ENCODE measurements at regions not wholly inside any gene's neighbourhood (a gene's known extent, or its start where the extent isn't known, plus 50 kb on each side); places are given as distances from the start of the nearest gene placed in this dataset.
A peak's percentile ranks its signal among the peaks of the same experiment; 100 is the strongest.

- TF ChIP-seq JUND (IDR thresholded peaks at IDR 0.05; ENCODE audit: low read depth): no peak
- DNase-seq (ENCODE audit: low read depth in 1 of 2, low spot score in 1 of 2): peak in 1 of 2 experiments; percentile 46
- in situ Hi-C loops (cut with HindIII; ENCODE audit: low pct_unique_long_range_greater_than_20kb, low sequenced_read_pairs): no loop called here
Measured at GRCh38 chr1:29849038-29849750, 612.9 kb downstream of the PTPRU start.

GRCh38 chr1:29845910-29846309, 609.6 kb downstream of the PTPRU start:
- no peak for DNase-seq (ENCODE audit: low read depth in 1 of 2, low spot score in 1 of 2)
- in situ Hi-C loops (cut with HindIII; ENCODE audit: low pct_unique_long_range_greater_than_20kb, low sequenced_read_pairs): no loop called here
- no peak for TF ChIP-seq JUND (IDR thresholded peaks at IDR 0.05; ENCODE audit: low read depth)

DNA sequence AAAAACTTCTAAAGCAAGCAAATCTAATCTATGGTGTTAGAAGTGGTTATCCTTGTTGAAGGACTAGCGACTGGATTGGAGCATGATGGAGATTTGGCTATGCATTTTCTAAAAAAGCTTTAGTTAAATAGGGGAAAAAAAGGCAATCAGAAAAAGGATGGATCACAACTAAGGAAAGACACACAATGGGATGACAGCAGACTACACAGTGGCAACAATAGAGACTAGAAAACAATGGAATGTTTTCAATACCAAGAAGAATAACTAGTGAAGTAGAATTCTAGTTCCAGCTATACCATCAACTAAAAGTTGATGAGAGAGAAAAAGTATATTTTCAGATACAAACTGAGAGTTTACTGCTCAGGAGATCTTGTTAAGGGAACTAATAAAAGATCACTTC, 605.8 kb downstream of the PTPRU start:
- DNase-seq (ENCODE audit: low read depth in 1 of 2, low spot score in 1 of 2): no peak
- in situ Hi-C loops (cut with HindIII; ENCODE audit: low pct_unique_long_range_greater_than_20kb, low sequenced_read_pairs): no loop called here
- TF ChIP-seq JUND (IDR thresholded peaks at IDR 0.05; ENCODE audit: low read depth): no peak

DNA sequence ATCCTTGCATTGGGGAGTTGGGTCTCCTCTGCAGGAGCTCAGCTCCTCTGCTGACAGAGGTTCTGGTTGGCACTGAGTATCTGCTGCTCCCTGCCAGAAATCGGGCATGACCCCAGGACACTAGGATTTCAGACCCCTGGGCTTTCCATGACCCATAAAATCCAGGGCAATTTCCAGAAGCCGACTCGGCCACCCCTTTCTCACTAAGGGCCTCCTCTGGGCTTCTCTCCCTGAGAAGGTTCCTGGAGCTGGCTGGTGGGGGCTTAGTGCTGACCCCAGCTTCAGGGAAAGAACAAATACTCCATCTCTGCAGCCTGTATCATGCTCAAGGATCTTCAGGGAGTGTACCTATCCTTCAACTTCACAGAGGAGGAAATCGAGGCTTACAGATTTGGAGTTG, 603.4 kb downstream of the PTPRU start:
- DNase-seq (ENCODE audit: low read depth in 1 of 2, low spot score in 1 of 2): no peak
- in situ Hi-C loops (cut with HindIII; ENCODE audit: low pct_unique_long_range_greater_than_20kb, low sequenced_read_pairs): no loop called here
- no peak for TF ChIP-seq JUND (IDR thresholded peaks at IDR 0.05; ENCODE audit: low read depth)

DNA sequence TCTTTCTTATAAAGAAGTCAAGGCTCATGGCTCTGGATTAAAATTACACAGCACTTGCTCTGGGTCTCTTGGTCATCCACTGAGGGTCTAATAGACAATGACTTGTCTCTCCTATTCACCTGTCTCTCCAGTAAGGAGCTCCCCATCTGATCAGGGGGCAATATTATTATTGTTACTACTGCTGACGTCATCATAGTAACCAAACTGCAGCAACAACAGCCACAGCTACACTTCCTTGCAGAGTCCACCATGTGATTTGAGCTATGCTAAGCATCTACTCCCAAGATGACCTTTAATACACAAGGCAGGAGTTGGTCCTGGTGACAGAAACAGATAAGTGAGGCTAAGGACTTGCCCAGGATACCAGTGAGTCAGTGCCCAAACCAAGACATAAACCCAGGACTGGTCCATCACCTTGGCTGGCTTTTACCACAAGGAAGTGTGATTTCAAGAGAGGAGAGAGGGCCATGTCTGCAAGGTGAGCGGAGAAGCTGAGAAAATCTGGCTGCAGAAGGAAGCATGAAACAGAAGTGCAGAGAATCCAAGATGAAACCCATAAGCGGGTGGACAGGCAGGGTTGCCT, 602.5 kb downstream of the PTPRU start:
- in situ Hi-C loops (cut with HindIII; ENCODE audit: low pct_unique_long_range_greater_than_20kb, low sequenced_read_pairs): no loop called here
- no peak for DNase-seq (ENCODE audit: low read depth in 1 of 2, low spot score in 1 of 2)
- TF ChIP-seq JUND (IDR thresholded peaks at IDR 0.05; ENCODE audit: low read depth): no peak

- TF ChIP-seq JUND (IDR thresholded peaks at IDR 0.05; ENCODE audit: low read depth): no peak
- in situ Hi-C loops (cut with HindIII; ENCODE audit: low pct_unique_long_range_greater_than_20kb, low sequenced_read_pairs): no loop called here
- DNase-seq (ENCODE audit: low read depth in 1 of 2, low spot score in 1 of 2): no peak
Measured at GRCh38 chr1:29836651-29837646, 600.6 kb downstream of the PTPRU start.

GRCh38 chr1:29835874-29836273, 599.6 kb downstream of the PTPRU start:
- in situ Hi-C loops (cut with HindIII; ENCODE audit: low pct_unique_long_range_greater_than_20kb, low sequenced_read_pairs): no loop called here
- TF ChIP-seq JUND (IDR thresholded peaks at IDR 0.05; ENCODE audit: low read depth): no peak
- DNase-seq (ENCODE audit: low read depth in 1 of 2, low spot score in 1 of 2): no peak

- in situ Hi-C loops (cut with HindIII; ENCODE audit: low pct_unique_long_range_greater_than_20kb, low sequenced_read_pairs): no loop called here
- DNase-seq (ENCODE audit: low read depth in 1 of 2, low spot score in 1 of 2): no peak
- no peak for TF ChIP-seq JUND (IDR thresholded peaks at IDR 0.05; ENCODE audit: low read depth)
Measured at GRCh38 chr1:29835406-29835805, 599.1 kb downstream of the PTPRU start.

DNA sequence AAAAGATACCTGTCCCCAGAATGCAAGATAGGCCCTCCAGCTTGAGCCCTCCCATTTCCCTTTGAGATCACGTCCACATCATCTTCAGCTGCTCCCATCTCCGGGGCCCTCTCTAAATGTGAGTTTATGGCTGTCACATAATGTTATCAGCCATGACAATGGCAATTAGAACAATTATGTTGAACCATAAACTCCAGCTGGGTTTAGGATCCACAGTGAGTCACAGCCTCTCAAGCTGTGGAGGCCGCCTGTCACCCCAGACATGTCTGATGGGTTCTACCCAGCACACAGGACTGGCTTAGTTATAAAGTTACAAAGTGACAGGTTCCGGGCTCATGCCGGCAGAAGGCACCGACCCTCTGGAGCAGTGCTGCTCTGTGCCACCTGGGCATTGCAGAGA, 597.3 kb downstream of the PTPRU start:
- in situ Hi-C loops (cut with HindIII; ENCODE audit: low pct_unique_long_range_greater_than_20kb, low sequenced_read_pairs): no loop called here
- no peak for TF ChIP-seq JUND (IDR thresholded peaks at IDR 0.05; ENCODE audit: low read depth)
- DNase-seq (ENCODE audit: low read depth in 1 of 2, low spot score in 1 of 2): no peak

- no peak for DNase-seq (ENCODE audit: low read depth in 1 of 2, low spot score in 1 of 2)
- TF ChIP-seq JUND (IDR thresholded peaks at IDR 0.05; ENCODE audit: low read depth): no peak
- in situ Hi-C loops (cut with HindIII; ENCODE audit: low pct_unique_long_range_greater_than_20kb, low sequenced_read_pairs): no loop called here
Measured at GRCh38 chr1:29832936-29833335, 596.6 kb downstream of the PTPRU start.

DNA sequence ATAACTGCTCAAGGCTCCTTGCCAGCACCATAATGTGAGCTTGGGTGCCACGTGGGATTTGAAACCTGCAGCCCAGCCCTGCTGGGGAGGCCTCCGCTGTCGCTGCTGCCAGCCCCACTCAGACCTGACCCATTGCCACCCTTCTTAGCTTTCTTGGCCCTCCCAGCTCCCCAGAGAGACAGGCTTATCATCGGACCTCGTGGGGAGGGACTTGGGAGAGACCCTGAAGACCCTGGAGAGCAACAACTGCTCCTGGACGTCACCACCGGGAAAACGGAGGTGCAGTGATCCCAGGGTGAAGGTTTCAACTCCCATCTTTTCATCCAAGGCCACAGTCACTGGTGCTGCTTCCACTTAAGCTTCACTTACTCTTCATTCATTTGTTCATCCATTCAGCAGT, 596.1 kb downstream of the PTPRU start:
- TF ChIP-seq JUND (IDR thresholded peaks at IDR 0.05; ENCODE audit: low read depth): no peak
- DNase-seq (ENCODE audit: low read depth in 1 of 2, low spot score in 1 of 2): no peak
- in situ Hi-C loops (cut with HindIII; ENCODE audit: low pct_unique_long_range_greater_than_20kb, low sequenced_read_pairs): no loop called here

- in situ Hi-C loops (cut with HindIII; ENCODE audit: low pct_unique_long_range_greater_than_20kb, low sequenced_read_pairs): no loop called here
- TF ChIP-seq JUND (IDR thresholded peaks at IDR 0.05; ENCODE audit: low read depth): no peak
Measured at GRCh38 chr1:29831500-29832117, 595.3 kb downstream of the PTPRU start.

More at GRCh38 chr1:29831500-29832117, 595.3 kb downstream of the PTPRU start:
- no peak for DNase-seq (ENCODE audit: low read depth in 1 of 2, low spot score in 1 of 2)

Measured in T47D (cell line).